VCaP (cell line): ENCODE measurements at regions not wholly inside any gene's neighbourhood (a gene's known extent, or its start where the extent isn't known, plus 50 kb on each side); places are given as distances from the start of the nearest gene placed in this dataset.

ENCODE experiments used
- H3K27ac ChIP-seq: fragments of 450-650 bp; 2 replicates; pipeline ENCODE4 v1.5.1; 2017
- CTCF ChIP-seq: fragments of 450-650 bp; conservative IDR thresholded peaks from 2 replicates; pipeline ENCODE4 v1.5.1; 2017; ENCODE audit warnings: mild to moderate bottlenecking, moderate library complexity

DNA sequence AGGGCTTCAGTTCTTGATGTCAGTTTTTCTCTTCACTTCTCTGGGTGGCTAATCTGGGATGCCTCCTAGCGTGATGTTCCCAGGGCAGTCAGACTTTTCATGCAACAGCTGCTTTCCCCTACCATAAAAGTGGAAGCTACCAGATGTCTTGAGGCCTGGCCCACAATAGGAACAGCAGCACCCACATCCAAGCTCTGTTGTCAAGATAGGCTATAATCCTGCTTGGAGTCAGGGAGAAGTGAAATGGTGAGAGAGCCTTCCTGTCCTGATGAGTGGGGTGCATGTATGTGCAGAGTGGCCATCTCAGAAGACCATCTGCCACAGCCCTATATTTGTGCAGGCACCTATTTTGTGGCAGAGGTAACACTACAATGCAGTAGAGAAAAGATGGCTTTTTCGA is 108.0 kb downstream of the HTR5A start:
- TF ChIP-seq CTCF = no peak
- H3K27ac ChIP-seq = no peak overlapping the region

DNA sequence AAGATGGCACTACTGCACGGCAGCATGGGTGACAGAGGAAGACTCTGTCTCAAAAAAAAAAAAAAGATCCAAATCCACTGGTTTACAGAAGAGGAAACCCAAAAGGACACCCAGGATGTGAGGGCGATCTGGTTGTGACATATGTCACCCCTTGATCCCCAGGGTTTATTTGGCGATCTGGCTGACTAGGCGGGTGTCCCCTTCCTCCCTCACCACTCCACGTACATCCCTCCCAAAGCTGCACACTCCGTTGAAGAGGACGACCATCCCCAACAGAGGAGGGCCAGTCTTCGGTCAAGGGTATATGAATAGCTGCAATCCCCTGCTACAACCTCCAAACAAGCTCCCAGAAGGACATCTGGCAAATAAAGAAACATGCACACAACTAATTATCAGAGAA is 111.6 kb downstream of the HTR5A start:
- TF ChIP-seq CTCF = no peak
- no peak overlapping the region for H3K27ac ChIP-seq

DNA sequence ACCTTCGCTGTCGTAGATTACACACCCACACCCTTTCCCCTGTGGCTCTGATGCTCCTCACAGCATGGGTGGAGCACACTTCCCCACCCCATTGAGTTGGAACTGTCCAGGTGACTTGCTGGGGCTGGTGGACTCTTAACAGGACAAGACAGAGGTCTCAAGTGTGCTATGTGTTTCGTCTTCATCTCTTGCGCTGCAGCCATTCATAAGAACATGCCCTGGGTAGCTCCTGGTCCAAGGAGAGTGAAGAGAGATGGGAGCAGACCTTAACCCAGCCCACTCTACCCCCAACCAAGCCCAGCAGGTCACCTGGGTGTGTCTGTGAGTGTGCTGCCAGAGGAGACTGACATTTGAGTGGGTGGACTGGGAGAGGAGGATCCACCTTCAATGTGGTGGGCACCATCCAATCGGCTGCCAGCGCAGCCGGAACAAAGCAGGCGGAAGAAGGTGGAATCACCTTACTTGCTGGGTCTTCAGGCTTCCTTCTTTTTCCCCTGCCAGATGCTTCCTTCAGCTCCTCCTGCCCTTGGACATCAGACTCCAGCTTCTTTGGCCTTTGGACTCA is 112.4 kb downstream of the HTR5A start:
- TF ChIP-seq CTCF = no peak

DNA sequence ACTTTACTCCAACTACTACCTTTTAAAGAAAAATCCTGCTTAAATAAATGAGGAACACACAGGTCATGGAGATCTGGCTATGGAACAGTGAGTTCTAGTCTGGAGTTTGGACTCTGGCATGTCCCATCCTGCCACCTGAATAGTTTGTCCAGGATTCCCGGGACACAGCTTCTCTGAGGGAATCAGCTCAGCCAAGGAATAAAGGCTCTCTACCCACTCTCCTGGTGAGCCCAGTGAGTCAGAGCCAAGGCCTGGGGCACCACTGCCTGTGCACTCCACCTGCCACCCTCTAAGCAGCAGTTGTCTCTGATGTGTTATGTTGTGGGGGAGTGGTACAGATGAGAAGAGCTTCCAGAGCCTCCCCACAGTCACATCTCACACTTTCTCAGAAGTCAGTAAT is 113.5 kb downstream of the HTR5A start:
- no peak for TF ChIP-seq CTCF
- H3K27ac ChIP-seq = no peak overlapping the region

More for the DNA sequence above, 112.4 kb downstream of the HTR5A start:
- H3K27ac ChIP-seq = no peak overlapping the region

GRCh38 chr7:155184923-155185322 is 112.8 kb upstream of the INSIG1 start:
- H3K27ac ChIP-seq = no peak overlapping the region
- TF ChIP-seq CTCF = no peak

DNA sequence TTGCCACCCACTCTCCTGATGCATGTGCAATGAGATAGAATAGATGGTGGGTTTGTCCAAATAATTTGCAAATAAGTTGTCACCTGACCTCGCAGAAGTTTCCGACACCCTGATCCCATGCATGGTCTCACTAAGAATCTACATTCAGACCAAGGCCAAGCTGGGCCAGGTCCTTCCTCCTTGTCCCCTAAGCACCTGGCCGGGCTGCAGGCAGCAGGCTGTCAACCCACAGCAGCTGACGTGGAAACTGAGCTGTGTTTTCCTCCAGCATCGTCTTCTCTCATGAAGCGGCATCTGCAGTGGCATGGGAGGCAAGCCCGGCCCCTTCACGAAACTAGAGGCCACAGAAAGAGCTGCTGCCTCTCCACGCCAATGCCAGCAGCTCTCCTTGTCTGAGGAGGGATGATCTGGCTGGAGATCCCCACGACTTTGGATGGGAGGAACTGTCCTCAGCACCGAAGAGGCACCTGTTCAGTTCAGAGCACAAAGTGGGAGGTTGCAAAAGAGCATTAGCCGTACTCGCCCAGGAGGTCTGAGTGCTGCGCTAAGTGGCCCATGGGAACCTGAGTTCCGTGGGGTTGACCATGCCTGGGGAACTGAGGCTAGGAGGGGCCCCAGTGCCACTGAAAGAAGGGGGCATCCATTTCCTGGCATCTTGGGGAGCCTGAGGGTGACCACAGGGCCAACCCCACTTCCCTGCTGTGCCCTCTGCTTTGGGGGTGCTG is 110.5 kb upstream of the INSIG1 start:
- TF ChIP-seq CTCF = no peak
- no peak overlapping the region for H3K27ac ChIP-seq

GRCh38 chr7:155188357-155188756 is 109.3 kb upstream of the INSIG1 start:
- H3K27ac ChIP-seq = no peak overlapping the region
- TF ChIP-seq CTCF = no peak
